Type B pancreatic cell (in vitro differentiated cells): ENCODE measurements at regions not wholly inside any gene's neighbourhood (a gene's known extent, or its start where the extent isn't known, plus 50 kb on each side); places are given as distances from the start of the nearest gene placed in this dataset.
"Not testable (repeated sequence)": the region's sequence is repeated elsewhere in the genome, so short reads cannot be mapped to it uniquely, and the experiment has no call there.

ENCODE experiments used
- DNase-seq: peaks from one replicate; pipeline ENCODE4 v3.0.0; 2021; ENCODE audit warnings: mixed read lengths; ENCODE audit not compliant: unreplicated experiment; ENCODE audit errors: extremely low spot score
- H3K27ac Mint-ChIP-seq: 2 replicates; pipeline ENCODE4 v1.8.0; 2021; ENCODE audit warnings: mild to moderate bottlenecking, mixed read lengths
- H3K27me3 Mint-ChIP-seq: 2 replicates; pipeline ENCODE4 v1.8.0; 2021; ENCODE audit warnings: mixed read lengths
- H3K36me3 Mint-ChIP-seq: 2 replicates; pipeline ENCODE4 v1.8.0; 2021; ENCODE audit warnings: mixed read lengths
- H3K4me1 Mint-ChIP-seq: one replicate; pipeline ENCODE4 v1.8.0; 2021; ENCODE audit warnings: mixed read lengths; ENCODE audit not compliant: unreplicated experiment
- H3K4me3 Mint-ChIP-seq: 2 replicates; pipeline ENCODE4 v1.8.0; 2021; ENCODE audit warnings: mild to moderate bottlenecking, mixed read lengths
- H3K9me3 Mint-ChIP-seq: 2 replicates; pipeline ENCODE4 v1.8.0; 2021; ENCODE audit warnings: mixed read lengths
- CTCF ChIP-seq: fragments of 200-600 bp; sonication (generic); conservative IDR thresholded peaks from 2 replicates; pipeline ENCODE4 v1.5.0; 2021; ENCODE audit warnings: antibody characterized with exemption, mild to moderate bottlenecking

- peaks cover 5% of the 10 kb centered on the region for H3K4me1 Mint-ChIP-seq
- H3K36me3 Mint-ChIP-seq: no peaks in the 10 kb centered on the region
- no peak for DNase-seq
- no peak for TF ChIP-seq CTCF
- no peaks in the 10 kb centered on the region for H3K9me3 Mint-ChIP-seq
- H3K4me3 Mint-ChIP-seq: no peak overlapping the region
- H3K27me3 Mint-ChIP-seq: no peaks in the 10 kb centered on the region
- H3K27ac Mint-ChIP-seq: no peak overlapping the region
Observed at GRCh38 chr11:97770570-97770969, 1250.2 kb upstream of the CNTN5 start.

- Mint-ChIP-seq H3K4me3 (no peak overlapping the region), H3K27ac (no peak overlapping the region), H3K27me3 (no peaks in the 10 kb centered on the region), H3K9me3 (no peaks in the 10 kb centered on the region), H3K36me3 (no peaks in the 10 kb centered on the region), H3K4me1 (peaks cover 5% of the 10 kb centered on the region)
- no peak for TF ChIP-seq CTCF
- no peak for DNase-seq
Observed at GRCh38 chr11:97772705-97773104, 1248.0 kb upstream of the CNTN5 start.

GRCh38 chr11:97784388-97784787 is 1236.4 kb upstream of the CNTN5 start:
- H3K27ac Mint-ChIP-seq, H3K27me3 Mint-ChIP-seq, DNase-seq, H3K36me3 Mint-ChIP-seq, H3K9me3 Mint-ChIP-seq, H3K4me3 Mint-ChIP-seq, H3K4me1 Mint-ChIP-seq: not testable (repeated sequence)

DNA sequence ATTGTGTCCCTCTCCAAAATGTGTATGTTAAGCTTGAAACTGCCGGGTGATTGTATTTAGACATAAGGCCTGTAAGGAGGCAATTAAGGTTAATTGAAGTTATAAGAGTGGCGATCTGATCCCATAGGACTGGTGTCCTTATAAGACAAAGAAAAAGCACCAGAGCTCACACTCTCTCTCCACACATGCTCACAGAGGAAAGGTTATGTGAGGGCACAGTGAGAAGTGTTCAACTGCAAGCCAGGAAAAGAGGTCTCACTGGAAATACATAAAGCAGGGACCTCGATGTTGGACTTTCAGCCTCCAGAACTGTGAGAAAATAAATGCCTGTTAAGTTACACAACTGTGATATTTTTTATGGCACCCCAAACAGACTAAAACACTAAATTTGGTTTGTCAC is 1233.8 kb upstream of the CNTN5 start:
- H3K4me1 Mint-ChIP-seq: no peaks in the 10 kb centered on the region
- no peak overlapping the region for H3K4me3 Mint-ChIP-seq
- peaks cover 5% of the 10 kb centered on the region for H3K9me3 Mint-ChIP-seq
- H3K36me3 Mint-ChIP-seq: peaks cover 3% of the 10 kb centered on the region
- H3K27me3 Mint-ChIP-seq: no peaks in the 10 kb centered on the region
- no peak for TF ChIP-seq CTCF
- DNase-seq: no peak
- no peak overlapping the region for H3K27ac Mint-ChIP-seq

- Mint-ChIP-seq H3K36me3 (no peaks in the 10 kb centered on the region), H3K9me3 (no peaks in the 10 kb centered on the region), H3K4me3 (no peak overlapping the region)
Observed at GRCh38 chr11:97794876-97795275, 1225.9 kb upstream of the CNTN5 start.

GRCh38 chr11:97800891-97801290 is 1219.9 kb upstream of the CNTN5 start:
- DNase-seq: no peak
- H3K9me3 Mint-ChIP-seq: no peaks in the 10 kb centered on the region
- H3K4me1 Mint-ChIP-seq: no peaks in the 10 kb centered on the region
- no peaks in the 10 kb centered on the region for H3K36me3 Mint-ChIP-seq
- H3K27ac Mint-ChIP-seq: no peak overlapping the region
- no peak for TF ChIP-seq CTCF
- H3K4me3 Mint-ChIP-seq: no peak overlapping the region
- H3K27me3 Mint-ChIP-seq: no peaks in the 10 kb centered on the region

More at GRCh38 chr11:97794876-97795275, 1225.9 kb upstream of the CNTN5 start:
- no peaks in the 10 kb centered on the region for H3K4me1 Mint-ChIP-seq
- H3K27ac Mint-ChIP-seq: no peak overlapping the region
- H3K27me3 Mint-ChIP-seq: no peaks in the 10 kb centered on the region
- no peak for DNase-seq
- no peak for TF ChIP-seq CTCF
